Body of pancreas (tissue), 4 donors: ENCODE measurements at regions not wholly inside any gene's neighbourhood (a gene's known extent, or its start where the extent isn't known, plus 50 kb on each side); places are given as distances from the start of the nearest gene placed in this dataset.

ENCODE experiments used
- CTCF ChIP-seq, 7 experiments: fragments of 450-650 bp in 4 of 7; fragments of 200-600 bp in 3 of 7; sonication (generic) in 3 of 7; IDR thresholded peaks; one replicate each; pipeline ENCODE4 v1.5.1; 2016 to 2019; ENCODE audit warnings: antibody characterized with exemption in 7 of 7
- POLR2A ChIP-seq, 3 donors: fragments of 450-650 bp; IDR thresholded peaks; one replicate each; pipeline ENCODE4 v1.6.1; 2016; ENCODE audit warnings: antibody characterized with exemption in 3 of 3, mild to moderate bottlenecking in 2 of 3

GRCh38 chr4:32349026-32349425, 1628.9 kb downstream of the PCDH7 start:
- TF ChIP-seq CTCF (IDR thresholded peaks at IDR 0.05), result no peak
- TF ChIP-seq POLR2A (IDR thresholded peaks at IDR 0.05), result no peak
